Sigmoid colon (tissue), 6 donors: ENCODE measurements at regions not wholly inside any gene's neighbourhood (a gene's known extent, or its start where the extent isn't known, plus 50 kb on each side); places are given as distances from the start of the nearest gene placed in this dataset.
A peak's percentile ranks its signal among the peaks of the same experiment; 100 is the strongest.

Experiments used
- DNase-seq: peaks from one replicate; pipeline ENCODE4 v3.0.0-alpha.2; 2019
- H3K27ac ChIP-seq, 4 donors: fragments of 200-600 bp; sonication (generic); one replicate each; pipeline ENCODE4 v1.5.1; 2016 to 2019; ENCODE audit warnings: mild to moderate bottlenecking in 1 of 4
- H3K27me3 ChIP-seq, 3 donors: fragments of 200-600 bp; sonication (generic); one replicate each; pipeline ENCODE4 v1.5.1; 2019; ENCODE audit warnings: mild to moderate bottlenecking in 1 of 3
- H3K36me3 ChIP-seq, 4 donors: fragments of 200-600 bp; sonication (generic); one replicate each; pipeline ENCODE4 v1.5.1; 2016 to 2019
- H3K4me1 ChIP-seq, 4 donors: fragments of 200-600 bp; sonication (generic); one replicate each; pipeline ENCODE4 v1.5.1; 2017 to 2019
- H3K4me3 ChIP-seq, 4 donors: fragments of 200-600 bp; sonication (generic); one replicate each; pipeline ENCODE4 v1.5.1; 2017 to 2019; ENCODE audit warnings: mild to moderate bottlenecking in 2 of 4, moderate library complexity in 1 of 4
- H3K9me3 ChIP-seq, 4 donors: fragments of 200-600 bp in 3 of 4; sonication (generic) in 3 of 4; one replicate each; pipeline versions ENCODE4 v1.5.1 to v1.6.1; 2013 to 2019
- EP300 ChIP-seq, 4 donors: sonication (generic); formaldehyde crosslinking; IDR thresholded peaks; one replicate each; pipeline ENCODE4 v1.6.1; 2017; ENCODE audit warnings: antibody characterized with exemption in 4 of 4
- POLR2A ChIP-seq, 2 donors: fragments of 450-650 bp; IDR thresholded peaks; one replicate each; pipeline ENCODE4 v1.6.1; 2016; ENCODE audit warnings: antibody characterized with exemption in 2 of 2, mild to moderate bottlenecking in 2 of 2, moderate library complexity in 2 of 2
- POLR2AphosphoS5 ChIP-seq, 4 donors: sonication (generic); formaldehyde crosslinking; IDR thresholded peaks; one replicate each; pipeline ENCODE4 v1.6.1; 2017; ENCODE audit warnings: antibody characterized with exemption in 4 of 4
- WGBS, 2 donors: extraction: QIAGEN DNeasy Blood & Tissue Kit; methylation state at CpG; one replicate each; pipeline ENCODE4 v1.1.7; 2013; 5-methylcytosine and 5-hydroxymethylcytosine counted together
- intact Hi-C: fragments of 100-400 bp; cut with DNase I; formaldehyde crosslinking; loops from one replicate; pipeline ENCODE4 v1.15.1; 2023
- TF ChIP-seq, protein P1 (sequence below), 4 experiments: fragments of 450-650 bp in 3 of 4; fragments of 200-600 bp in 1 of 4; IDR thresholded peaks; one replicate each; pipeline ENCODE4 v1.5.1; 2016 to 2019; ENCODE audit warnings: antibody characterized with exemption in 4 of 4, mild to moderate bottlenecking in 3 of 4, moderate library complexity in 2 of 4
- donor health status: healthy with polysubstance abuse.
- donor health status: healthy.

DNA sequence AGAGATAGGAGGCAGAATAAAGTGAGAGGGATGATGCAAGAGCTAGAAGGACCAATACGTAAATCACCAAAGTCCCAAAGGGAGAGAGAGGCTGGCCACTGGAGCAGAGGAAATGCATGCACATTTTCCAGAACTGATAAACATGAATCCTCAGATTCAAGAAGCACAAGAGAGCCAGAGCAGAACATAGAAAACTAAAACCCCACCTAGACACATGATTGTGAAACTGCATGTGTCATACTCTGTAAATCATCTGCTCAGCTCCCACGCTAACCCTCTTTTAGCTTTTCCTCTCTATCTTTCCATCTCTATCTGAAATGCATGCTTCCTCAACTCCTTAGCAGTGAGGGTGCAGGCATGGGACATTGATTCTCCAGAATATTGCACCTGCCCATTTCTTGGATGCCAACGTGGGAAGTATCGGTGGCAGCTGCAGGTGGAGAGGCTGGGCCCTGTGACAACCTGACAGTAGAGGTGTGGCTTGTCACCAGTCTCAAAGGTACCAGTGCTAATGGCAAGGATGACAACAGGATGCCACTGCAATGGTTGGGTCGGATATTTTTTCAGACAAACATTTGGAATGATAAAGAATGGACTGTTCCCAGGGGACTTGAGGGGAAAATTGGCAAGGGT, 89.3 kb upstream of the OTOS start:
- H3K9me3 ChIP-seq, result peaks cover 0 to 6% (median 3%) of the 10 kb centered on the region in 4 donors
- no peaks in the 10 kb centered on the region for H3K36me3 ChIP-seq
- peak; percentile 39 for DNase-seq
- WGBS, 2 donors, result 75 to 76% methylated on average over 5 of the region's 5 CpGs
- peaks cover 0 to 9% (median 4%) of the 10 kb centered on the region in 3 donors for H3K27me3 ChIP-seq
- intact Hi-C loops, result loop anchor here (5.0 kb wide), 1 partner anchor 328 kb away; the partner anchor contains the start of gene ANKMY1
- H3K4me1 ChIP-seq, result peaks cover 0 to 13% (median 11%) of the 10 kb centered on the region in 4 donors
- H3K4me3 ChIP-seq, result no peak overlapping the region
- H3K27ac ChIP-seq, result no peak overlapping the region
- TF ChIP-seq EP300 (IDR thresholded peaks at IDR 0.05), result no peak
- TF ChIP-seq, protein P1, sequence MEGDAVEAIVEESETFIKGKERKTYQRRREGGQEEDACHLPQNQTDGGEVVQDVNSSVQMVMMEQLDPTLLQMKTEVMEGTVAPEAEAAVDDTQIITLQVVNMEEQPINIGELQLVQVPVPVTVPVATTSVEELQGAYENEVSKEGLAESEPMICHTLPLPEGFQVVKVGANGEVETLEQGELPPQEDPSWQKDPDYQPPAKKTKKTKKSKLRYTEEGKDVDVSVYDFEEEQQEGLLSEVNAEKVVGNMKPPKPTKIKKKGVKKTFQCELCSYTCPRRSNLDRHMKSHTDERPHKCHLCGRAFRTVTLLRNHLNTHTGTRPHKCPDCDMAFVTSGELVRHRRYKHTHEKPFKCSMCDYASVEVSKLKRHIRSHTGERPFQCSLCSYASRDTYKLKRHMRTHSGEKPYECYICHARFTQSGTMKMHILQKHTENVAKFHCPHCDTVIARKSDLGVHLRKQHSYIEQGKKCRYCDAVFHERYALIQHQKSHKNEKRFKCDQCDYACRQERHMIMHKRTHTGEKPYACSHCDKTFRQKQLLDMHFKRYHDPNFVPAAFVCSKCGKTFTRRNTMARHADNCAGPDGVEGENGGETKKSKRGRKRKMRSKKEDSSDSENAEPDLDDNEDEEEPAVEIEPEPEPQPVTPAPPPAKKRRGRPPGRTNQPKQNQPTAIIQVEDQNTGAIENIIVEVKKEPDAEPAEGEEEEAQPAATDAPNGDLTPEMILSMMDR (IDR thresholded peaks at IDR 0.05), result no peak
- no peak for TF ChIP-seq POLR2A (IDR thresholded peaks at IDR 0.05)
- no peak for TF ChIP-seq POLR2AphosphoS5 (IDR thresholded peaks at IDR 0.05)

GRCh38 chr2:240230291-240230931, 90.0 kb upstream of the OTOS start:
- WGBS, 2 donors, result 72 to 75% methylated on average over 9 of the region's 9 CpGs
- Histone ChIP-seq H3K9me3 (peaks cover 0 to 6% (median 3%) of the 10 kb centered on the region in 4 donors), H3K27ac (no peak overlapping the region), H3K4me1 (peaks cover 0 to 13% (median 11%) of the 10 kb centered on the region in 4 donors), H3K27me3 (peaks cover 0 to 9% (median 1%) of the 10 kb centered on the region in 3 donors), H3K4me3 (no peak overlapping the region), H3K36me3 (no peaks in the 10 kb centered on the region)
- intact Hi-C loops, result loop anchor here (5.0 kb wide), 1 partner anchor 327 kb away; the partner anchor contains the start of gene ANKMY1
- TF ChIP-seq EP300 (IDR thresholded peaks at IDR 0.05) (no peak), POLR2AphosphoS5 (IDR thresholded peaks at IDR 0.05) (no peak), POLR2A (IDR thresholded peaks at IDR 0.05) (no peak)
- TF ChIP-seq, protein P1 (IDR thresholded peaks at IDR 0.05), result no peak
- DNase-seq, result peak; percentile 46

DNA sequence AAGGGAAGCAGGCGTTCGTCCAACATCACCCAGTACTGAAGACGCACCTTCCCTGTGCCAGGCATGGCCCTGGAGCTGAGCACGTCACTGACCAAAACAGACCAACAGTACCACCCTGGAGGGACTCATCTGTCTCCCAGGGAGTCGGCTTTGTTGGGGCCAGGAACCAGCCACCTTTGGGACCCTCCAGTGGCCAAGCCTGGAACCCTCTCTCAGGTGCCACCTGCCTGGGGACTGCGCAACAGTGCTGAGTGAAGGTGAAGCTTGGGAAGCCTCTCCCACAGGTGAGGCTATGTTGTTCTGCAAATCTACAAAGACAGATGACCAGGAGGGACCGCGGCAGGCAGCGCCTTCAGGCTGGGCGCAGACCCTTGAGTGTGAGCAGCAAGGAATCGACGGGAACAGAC, 91.4 kb upstream of the OTOS start:
- Histone ChIP-seq H3K4me1 (peaks cover 0 to 18% (median 11%) of the 10 kb centered on the region in 4 donors), H3K27me3 (peaks cover 0 to 3% (median 0%) of the 10 kb centered on the region in 3 donors), H3K36me3 (no peaks in the 10 kb centered on the region), H3K4me3 (no peak overlapping the region), H3K27ac (no peak overlapping the region), H3K9me3 (peaks cover 0 to 6% (median 3%) of the 10 kb centered on the region in 4 donors)
- no peak for TF ChIP-seq EP300 (IDR thresholded peaks at IDR 0.05)
- TF ChIP-seq, protein P1 (IDR thresholded peaks at IDR 0.05), result no peak
- intact Hi-C loops, result loop anchor here (5.0 kb wide), 1 partner anchor 325 kb away; the partner anchor contains the start of gene ANKMY1
- DNase-seq, result peak; percentile 57
- 88% methylated on average over 12 of the region's 12 CpGs for WGBS, 2 donors

GRCh38 chr2:240232264-240232915, 91.9 kb upstream of the OTOS start:
- TF ChIP-seq POLR2AphosphoS5 (IDR thresholded peaks at IDR 0.05) (no peak), POLR2A (IDR thresholded peaks at IDR 0.05) (no peak), EP300 (IDR thresholded peaks at IDR 0.05) (no peak)
- TF ChIP-seq, protein P1 (IDR thresholded peaks at IDR 0.05), result no peak
- intact Hi-C loops, result loop anchor here (5.0 kb wide), 1 partner anchor 325 kb away; the partner anchor contains the start of gene ANKMY1
- Histone ChIP-seq H3K4me3 (no peak overlapping the region), H3K27ac (no peak overlapping the region), H3K27me3 (no peaks in the 10 kb centered on the region), H3K36me3 (no peaks in the 10 kb centered on the region), H3K4me1 (peaks cover 0 to 20% (median 12%) of the 10 kb centered on the region in 4 donors), H3K9me3 (peaks cover 0 to 6% (median 3%) of the 10 kb centered on the region in 4 donors)
- 57 to 78% methylated on average over 22 of the region's 22 CpGs for WGBS, 2 donors
- no peak for DNase-seq
